ENCODE measurements at regions not wholly inside any gene's neighbourhood (a gene's known extent, or its start where the extent isn't known, plus 50 kb on each side); places are given as distances from the start of the nearest gene placed in this dataset.

GRCh38 chr3:67118122-67118521 lies 120.0 kb downstream of the KBTBD8 start:
- TF ChIP-seq CTCF (IDR thresholded peaks at IDR 0.05 in 8 of 11, conservative IDR thresholded peaks at IDR 0.05 in 3 of 11) (no peak), POLR2A (IDR thresholded peaks at IDR 0.05) (no peak)
